Heart left ventricle (tissue), 16 donors: ENCODE measurements at regions not wholly inside any gene's neighbourhood (a gene's known extent, or its start where the extent isn't known, plus 50 kb on each side); places are given as distances from the start of the nearest gene placed in this dataset.

Source experiments
- ATAC-seq, 4 donors: fragments of 200-7000 bp; cut with Tn5 transposase; one replicate each; pipeline ENCODE4 v1.9.1; 2020 to 2022; ENCODE audit warnings: moderate library complexity in 4 of 4, mild to moderate bottlenecking in 3 of 4, moderate number of reproducible peaks in 1 of 4
- DNase-seq, 5 donors: peaks; one replicate each; pipeline ENCODE4 v3.0.0-alpha.2; 2020
- H3K27ac ChIP-seq, 12 donors: fragments of 200-600 bp; sonication (generic) in 4 of 12; one replicate each; pipeline versions ENCODE4 v1.5.0 to v1.8.0; 2016 to 2022; ENCODE audit warnings: mild to moderate bottlenecking in 2 of 12
- H3K27me3 ChIP-seq, 9 donors: fragments of 200-600 bp; sonication (generic) in 2 of 9; one replicate each; pipeline versions ENCODE4 v1.5.1 to v1.8.0; 2016 to 2022; ENCODE audit warnings: mild to moderate bottlenecking in 3 of 9
- H3K36me3 ChIP-seq, 9 donors: fragments of 200-600 bp; sonication (generic) in 2 of 9; one replicate each; pipeline versions ENCODE4 v1.5.0 to v1.8.0; 2018 to 2022; ENCODE audit warnings: mild to moderate bottlenecking in 2 of 9
- H3K4me1 ChIP-seq, 12 donors: fragments of 200-600 bp; sonication (generic) in 4 of 12; one replicate each; pipeline versions ENCODE4 v1.5.0 to v1.8.0; 2016 to 2022; ENCODE audit warnings: mild to moderate bottlenecking in 3 of 12
- H3K4me3 ChIP-seq, 12 donors: fragments of 200-600 bp; sonication (generic) in 4 of 12; one replicate each; pipeline versions ENCODE4 v1.5.0 to v1.8.0; 2017 to 2022; ENCODE audit warnings: mild to moderate bottlenecking in 9 of 12, moderate library complexity in 4 of 12
- H3K9me3 ChIP-seq, 12 donors: fragments of 200-600 bp; sonication (generic) in 4 of 12; one replicate each; pipeline versions ENCODE4 v1.5.0 to v1.8.0; 2016 to 2022; ENCODE audit warnings: mild to moderate bottlenecking in 1 of 12
- CTCF ChIP-seq, 12 donors: fragments of 200-600 bp; sonication (generic) in 4 of 12; IDR thresholded peaks; one replicate each; pipeline versions ENCODE4 v1.5.0 to v1.8.0; 2018 to 2022; ENCODE audit warnings: antibody characterized with exemption in 12 of 12, mild to moderate bottlenecking in 5 of 12
- POLR2A ChIP-seq, 2 donors: fragments of 450-650 bp; IDR thresholded peaks; one replicate each; pipeline ENCODE4 v1.6.1; 2017; ENCODE audit warnings: antibody characterized with exemption in 2 of 2, mild to moderate bottlenecking in 2 of 2, moderate library complexity in 2 of 2
- WGBS, 4 donors: extraction: QIAGEN DNeasy Blood & Tissue Kit in 2 of 4; methylation state at CpG; one replicate each; pipeline versions ENCODE4 v1.1.5 to v1.1.7; 2013 to 2018; 5-methylcytosine and 5-hydroxymethylcytosine counted together
- intact Hi-C, 10 donors: fragments of 100-400 bp; cut with DNase I; formaldehyde crosslinking; loops; one replicate each; pipeline versions ENCODE4 v1.11.1 to v1.14.2; 2022
- donor health status: ischemic (EF 13 %, LVEDD 7.1; RV severe dilation, severe dysfunction).
- donor health status: healthy with polysubstance abuse.
- donor health status: DM: no; HTN: yes; CAD: no.
- donor health status: DM: no; HTN: no; CAD: no.
- donor health status: ischemic (EF 25% LVEDD 6.9; RV normal size, moderate dysfunction).
- donor health status: ischemic (EF 25% LVEDD 5.7; RV mildly dilated, moderate dysfunction).
- donor health status: healthy.
- donor health status: DM: yes; HTN: yes; CAD: no.
- donor health status: ischemic (EF 35%, LVEDD 5.7; RV mildly dilated, moderate dysfunction).
- donor health status: nonischemic (EF 11% LVEDD 7.7; RV severe dilation, severe dysfunction).
- donor health status: DM: yes; HTN: yes; CAD: no.
- donor health status: PGD.
- donor health status: ischemic (EF 29% LVEDD 5.4; RV normal size, mild dysfunction).
- donor health status: nonischemic (EF 23%, LVEDD 6.1; RV moderate dilation, normal function).

- ATAC-seq = peak; percentile 33 to 63 (median 47)
- Histone ChIP-seq H3K4me3 (no peak overlapping the region), H3K27me3 (no peaks in the 10 kb centered on the region), H3K4me1 (peaks cover 0 to 17% (median 1%) of the 10 kb centered on the region in 12 donors), H3K27ac (peak overlapping the region in 5 of 12 donors; percentile 31 to 67 (median 41)), H3K36me3 (no peaks in the 10 kb centered on the region), H3K9me3 (peaks cover 0 to 5% (median 0%) of the 10 kb centered on the region in 12 donors)
- TF ChIP-seq CTCF (IDR thresholded peaks at IDR 0.05) (no peak), POLR2A (IDR thresholded peaks at IDR 0.05) (no peak)
- intact Hi-C loops = loop anchor here in 1 of 10 donors (10.0 kb wide), 1 partner anchor 576 kb away; no protein-coding TSS in a partner anchor
- 64 to 70% (median 65%) methylated on average over 5 of the region's 5 CpGs for WGBS, 4 donors
- no peak for DNase-seq
Observed at GRCh38 chr6:151698931-151699700, 108.4 kb upstream of the ESR1 start.

- WGBS, 4 donors = 49 to 58% (median 52%) methylated on average over 4 of the region's 4 CpGs
- Histone ChIP-seq H3K4me1 (peaks cover 0 to 17% (median 1%) of the 10 kb centered on the region in 12 donors), H3K4me3 (no peak overlapping the region), H3K9me3 (peaks cover 0 to 5% (median 0%) of the 10 kb centered on the region in 12 donors), H3K27ac (peak overlapping the region in 5 of 12 donors; percentile 31 to 67 (median 41)), H3K36me3 (no peaks in the 10 kb centered on the region), H3K27me3 (no peaks in the 10 kb centered on the region)
- ATAC-seq (peak in 3 of 4 donors; percentile 42 to 55 (median 45)), DNase-seq (no peak)
- no peak for TF ChIP-seq CTCF (IDR thresholded peaks at IDR 0.05)
- no peak for TF ChIP-seq POLR2A (IDR thresholded peaks at IDR 0.05)
- intact Hi-C loops = loop anchor here in 1 of 10 donors (10.0 kb wide), 1 partner anchor 575 kb away; no protein-coding TSS in a partner anchor
Observed at GRCh38 chr6:151699719-151700118, 107.8 kb upstream of the ESR1 start.

- Histone ChIP-seq H3K36me3 (no peaks in the 10 kb centered on the region), H3K4me3 (no peak overlapping the region), H3K27me3 (no peaks in the 10 kb centered on the region), H3K4me1 (peaks cover 0 to 17% (median 1%) of the 10 kb centered on the region in 12 donors), H3K9me3 (peaks cover 0 to 5% (median 0%) of the 10 kb centered on the region in 12 donors), H3K27ac (peak overlapping the region in 3 of 12 donors; percentile 8 to 34 (median 26))
- intact Hi-C loops = no loop called here
- TF ChIP-seq CTCF (IDR thresholded peaks at IDR 0.05) (no peak), POLR2A (IDR thresholded peaks at IDR 0.05) (no peak)
- ATAC-seq (no peak), DNase-seq (no peak)
- WGBS, 4 donors = 56 to 66% (median 61%) methylated on average over 5 of the region's 5 CpGs
Observed at GRCh38 chr6:151701911-151702562, 105.4 kb upstream of the ESR1 start.
